ENCODE measurements at regions not wholly inside any gene's neighbourhood (a gene's known extent, or its start where the extent isn't known, plus 50 kb on each side); places are given as distances from the start of the nearest gene placed in this dataset.
A peak's percentile ranks its signal among the peaks of the same experiment; 100 is the strongest.
"Not testable (repeated sequence)": the region's sequence is repeated elsewhere in the genome, so short reads cannot be mapped to it uniquely, and the experiment has no call there.

GRCh38 chr9:41273549-41274267 is 84.6 kb upstream of the ZNG1F start:
- DNase-seq (ENCODE audit: low read depth, low spot score), result peak; percentile 38

- DNase-seq (ENCODE audit: low read depth, low spot score), result not testable (repeated sequence)
Measured at GRCh38 chr9:41272879-41273548, 83.9 kb upstream of the ZNG1F start.

GRCh38 chr9:41270992-41271391 is 81.9 kb upstream of the ZNG1F start:
- not testable (repeated sequence) for DNase-seq (ENCODE audit: low read depth, low spot score)

GRCh38 chr9:41269471-41269870 is 80.4 kb upstream of the ZNG1F start:
- not testable (repeated sequence) for DNase-seq (ENCODE audit: low read depth, low spot score)

DNA sequence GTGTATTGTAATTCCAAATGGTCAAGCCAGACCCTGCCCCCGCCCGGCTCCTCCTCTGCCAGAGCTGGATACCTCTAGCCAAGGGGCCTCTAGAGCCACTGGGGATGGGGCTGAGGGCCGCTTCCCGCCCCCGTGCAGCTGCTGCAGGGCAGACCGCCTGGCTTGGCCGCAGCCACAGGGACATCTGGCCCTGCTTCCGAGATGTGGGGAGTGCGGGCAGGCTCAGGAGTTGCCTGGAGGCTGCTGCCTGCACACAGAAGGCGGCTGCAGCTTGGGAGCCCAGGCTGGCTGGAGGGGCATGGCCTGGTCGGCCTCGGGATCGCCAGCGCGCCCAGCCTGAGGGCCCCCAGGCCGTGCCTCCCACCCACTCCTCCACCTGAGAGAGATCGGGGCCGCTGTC is 79.9 kb upstream of the ZNG1F start:
- not testable (repeated sequence) for DNase-seq (ENCODE audit: low read depth, low spot score)

DNA sequence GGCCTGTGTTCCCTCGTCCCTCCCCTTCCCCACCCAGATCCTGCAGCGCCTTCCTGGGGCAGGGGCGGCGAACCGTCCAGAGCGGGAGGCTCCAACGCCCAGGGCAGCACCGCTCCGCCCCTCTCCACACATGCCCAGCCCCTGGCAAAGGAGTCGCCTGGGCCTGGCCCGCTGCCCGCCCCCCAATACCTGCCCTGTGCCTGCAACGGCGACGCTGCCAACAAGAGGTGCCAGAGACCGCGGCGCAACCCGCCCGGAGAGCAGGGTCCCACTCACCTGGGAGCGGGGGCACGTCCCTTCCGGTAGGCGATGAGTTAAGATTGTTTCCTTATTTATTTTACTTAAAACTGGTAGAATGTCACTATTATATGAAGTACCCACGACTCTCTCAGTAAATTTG is 77.5 kb upstream of the ZNG1F start:
- not testable (repeated sequence) for DNase-seq (ENCODE audit: low read depth, low spot score)

DNA sequence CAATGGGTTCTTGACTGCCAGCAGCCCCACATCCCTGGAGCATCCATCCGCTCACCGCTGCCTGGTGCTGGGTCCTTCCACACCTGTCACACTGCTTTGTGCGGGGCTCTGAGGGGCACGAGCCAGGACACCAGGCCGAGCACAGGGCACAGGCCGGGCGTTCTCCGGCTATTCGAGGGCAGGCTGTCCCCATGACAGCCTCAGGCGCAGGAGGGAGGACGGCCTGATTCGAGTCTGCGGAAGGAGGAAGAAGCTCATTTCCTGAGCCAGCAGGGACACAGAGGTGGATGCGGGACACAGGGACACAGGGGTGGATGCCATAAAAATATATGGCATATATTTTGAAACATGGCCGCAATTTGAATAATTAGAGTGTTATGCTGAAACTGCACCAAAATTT is 76.9 kb upstream of the ZNG1F start:
- not testable (repeated sequence) for DNase-seq (ENCODE audit: low read depth, low spot score)

GRCh38 chr9:41251973-41252372 is 62.9 kb upstream of the ZNG1F start:
- DNase-seq (ENCODE audit: low read depth, low spot score), result not testable (repeated sequence)

- not testable (repeated sequence) for DNase-seq (ENCODE audit: low read depth, low spot score)
Measured at GRCh38 chr9:41251101-41251500, 62.0 kb upstream of the ZNG1F start.

GRCh38 chr9:41246702-41247101 is 57.6 kb upstream of the ZNG1F start:
- DNase-seq (ENCODE audit: low read depth, low spot score), result not testable (repeated sequence)
